Left ventricle myocardium inferior (tissue), 1 donor: ENCODE measurements at regions not wholly inside any gene's neighbourhood (a gene's known extent, or its start where the extent isn't known, plus 50 kb on each side); places are given as distances from the start of the nearest gene placed in this dataset.

Experiments used
- DNase-seq: peaks from one replicate; pipeline ENCODE4 v3.0.0-alpha.2; 2020
- H3K27ac ChIP-seq: fragments of 200-600 bp; replicated peaks from 2 replicates; pipeline ENCODE4 v1.8.0; 2021
- H3K27me3 ChIP-seq: fragments of 200-600 bp; 2 replicates; pipeline ENCODE4 v1.8.0; 2021; ENCODE audit warnings: low read depth
- H3K36me3 ChIP-seq: fragments of 200-600 bp; 2 replicates; pipeline ENCODE4 v1.8.0; 2021
- H3K4me1 ChIP-seq: fragments of 200-600 bp; 2 replicates; pipeline ENCODE4 v1.8.0; 2021
- H3K4me3 ChIP-seq: fragments of 200-600 bp; 2 replicates; pipeline ENCODE4 v1.8.0; 2021; ENCODE audit warnings: mild to moderate bottlenecking, moderate library complexity
- H3K9me3 ChIP-seq: fragments of 200-600 bp; replicated peaks from 2 replicates; pipeline ENCODE4 v1.8.0; 2021
- intact Hi-C: fragments of 100-400 bp; cut with micrococcal nuclease; formaldehyde crosslinking; loops from one replicate; pipeline ENCODE4 v1.11.0; 2022
- TF ChIP-seq, protein P1 (sequence below): fragments of 200-600 bp; IDR thresholded peaks from 2 replicates; pipeline ENCODE4 v1.8.0; 2021; ENCODE audit warnings: antibody characterized with exemption, mild to moderate bottlenecking, borderline replicate concordance
- donor health status: DM: no; HTN: yes; CAD: no; lungs with severe emphysema.

GRCh38 chr2:72011791-72012190 lies 135.9 kb downstream of the CYP26B1 start:
- Histone ChIP-seq H3K4me3 (no peak overlapping the region), H3K36me3 (no peaks in the 10 kb centered on the region), H3K9me3 (no peaks in the 10 kb centered on the region), H3K4me1 (no peaks in the 10 kb centered on the region), H3K27ac (no peak overlapping the region), H3K27me3 (peaks cover 49% of the 10 kb centered on the region)
- DNase-seq = no peak
- intact Hi-C loops = no loop called here
- TF ChIP-seq, protein P1, sequence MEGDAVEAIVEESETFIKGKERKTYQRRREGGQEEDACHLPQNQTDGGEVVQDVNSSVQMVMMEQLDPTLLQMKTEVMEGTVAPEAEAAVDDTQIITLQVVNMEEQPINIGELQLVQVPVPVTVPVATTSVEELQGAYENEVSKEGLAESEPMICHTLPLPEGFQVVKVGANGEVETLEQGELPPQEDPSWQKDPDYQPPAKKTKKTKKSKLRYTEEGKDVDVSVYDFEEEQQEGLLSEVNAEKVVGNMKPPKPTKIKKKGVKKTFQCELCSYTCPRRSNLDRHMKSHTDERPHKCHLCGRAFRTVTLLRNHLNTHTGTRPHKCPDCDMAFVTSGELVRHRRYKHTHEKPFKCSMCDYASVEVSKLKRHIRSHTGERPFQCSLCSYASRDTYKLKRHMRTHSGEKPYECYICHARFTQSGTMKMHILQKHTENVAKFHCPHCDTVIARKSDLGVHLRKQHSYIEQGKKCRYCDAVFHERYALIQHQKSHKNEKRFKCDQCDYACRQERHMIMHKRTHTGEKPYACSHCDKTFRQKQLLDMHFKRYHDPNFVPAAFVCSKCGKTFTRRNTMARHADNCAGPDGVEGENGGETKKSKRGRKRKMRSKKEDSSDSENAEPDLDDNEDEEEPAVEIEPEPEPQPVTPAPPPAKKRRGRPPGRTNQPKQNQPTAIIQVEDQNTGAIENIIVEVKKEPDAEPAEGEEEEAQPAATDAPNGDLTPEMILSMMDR = no peak

- Histone ChIP-seq H3K4me1 (no peaks in the 10 kb centered on the region), H3K9me3 (no peaks in the 10 kb centered on the region), H3K36me3 (no peaks in the 10 kb centered on the region), H3K27ac (no peak overlapping the region), H3K4me3 (no peak overlapping the region), H3K27me3 (peaks cover 49% of the 10 kb centered on the region)
- DNase-seq = no peak
- intact Hi-C loops = no loop called here
- TF ChIP-seq, protein P1 = no peak
Measured at GRCh38 chr2:72011370-72011689, 136.3 kb downstream of the CYP26B1 start.

DNA sequence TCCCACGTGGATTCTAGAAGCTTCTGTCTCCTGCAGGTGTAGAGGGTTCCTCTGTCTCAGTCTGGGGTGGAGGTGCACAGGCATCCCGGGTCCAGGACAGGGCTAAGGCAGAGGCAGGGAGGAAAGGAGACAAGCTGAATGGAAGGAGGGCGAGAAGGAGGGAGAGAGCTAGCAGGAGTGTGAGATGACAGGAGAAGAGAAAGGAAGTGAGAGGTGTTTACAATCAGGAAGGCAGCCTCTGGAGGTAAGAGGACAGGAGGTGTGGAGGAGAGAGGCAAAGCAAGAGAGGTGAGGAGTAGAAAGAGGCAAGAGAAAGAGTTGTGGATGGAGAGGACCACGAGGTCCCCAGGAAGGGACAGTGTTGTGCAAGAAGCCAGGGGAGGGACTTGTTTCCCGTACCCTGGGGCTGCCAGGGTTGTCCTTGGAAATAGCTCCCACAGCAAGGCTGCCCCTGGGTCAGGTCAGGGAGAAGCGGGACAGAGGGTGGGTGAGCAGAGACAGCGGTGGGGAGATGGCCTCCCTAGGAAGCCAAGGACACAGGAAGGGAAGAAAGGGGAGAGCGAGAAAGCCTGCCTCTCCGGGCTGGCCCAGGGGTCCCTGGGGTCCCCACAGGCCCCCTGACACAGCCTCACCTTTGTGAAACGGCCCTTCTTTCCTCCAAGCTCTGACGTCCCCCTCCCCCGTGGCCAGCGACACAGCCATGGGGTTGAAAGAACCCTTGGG lies 136.9 kb downstream of the CYP26B1 start:
- DNase-seq = no peak
- Histone ChIP-seq H3K27ac (no peak overlapping the region), H3K4me3 (no peak overlapping the region), H3K36me3 (no peaks in the 10 kb centered on the region), H3K27me3 (peaks cover 49% of the 10 kb centered on the region), H3K9me3 (no peaks in the 10 kb centered on the region), H3K4me1 (no peaks in the 10 kb centered on the region)
- TF ChIP-seq, protein P1 = no peak
- intact Hi-C loops = no loop called here

DNA sequence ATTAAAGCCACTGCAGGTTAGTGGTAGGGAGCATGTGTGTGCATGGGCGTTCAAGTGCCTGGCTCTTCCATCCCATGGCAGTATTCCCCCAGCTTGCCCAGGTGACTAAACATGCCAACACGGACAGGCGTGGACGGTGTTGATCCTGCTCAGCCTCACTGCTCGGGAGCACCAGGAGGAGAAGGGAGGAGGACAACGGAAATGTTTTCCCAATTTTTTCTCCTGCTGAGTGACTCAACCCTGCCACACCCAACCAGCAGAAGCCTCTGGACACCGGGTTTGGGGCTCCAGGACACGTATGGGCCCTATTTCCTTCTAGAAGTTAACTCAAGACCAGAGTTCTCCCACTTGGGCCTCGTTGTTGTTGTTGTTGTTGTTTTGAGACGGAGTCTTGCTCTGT lies 139.1 kb downstream of the CYP26B1 start:
- Histone ChIP-seq H3K9me3 (no peaks in the 10 kb centered on the region), H3K27me3 (peaks cover 59% of the 10 kb centered on the region), H3K4me1 (no peaks in the 10 kb centered on the region), H3K4me3 (no peak overlapping the region), H3K27ac (no peak overlapping the region), H3K36me3 (no peaks in the 10 kb centered on the region)
- no peak for DNase-seq
- TF ChIP-seq, protein P1 = no peak
- intact Hi-C loops = no loop called here

GRCh38 chr2:72007402-72007801 lies 140.3 kb downstream of the CYP26B1 start:
- intact Hi-C loops = no loop called here
- H3K27me3 ChIP-seq = peaks cover 61% of the 10 kb centered on the region

More at GRCh38 chr2:72007402-72007801, 140.3 kb downstream of the CYP26B1 start:
- H3K4me3 ChIP-seq = no peak overlapping the region
- no peak overlapping the region for H3K27ac ChIP-seq
- TF ChIP-seq, protein P1 = no peak
- DNase-seq = no peak
- H3K9me3 ChIP-seq = no peaks in the 10 kb centered on the region
- H3K36me3 ChIP-seq = no peaks in the 10 kb centered on the region
- H3K4me1 ChIP-seq = no peaks in the 10 kb centered on the region
